SK-N-SH treated with all-trans-retinoic acid at 6 μM for 48 hours (cell line): ENCODE measurements at regions not wholly inside any gene's neighbourhood (a gene's known extent, or its start where the extent isn't known, plus 50 kb on each side); places are given as distances from the start of the nearest gene placed in this dataset.

Source experiments
- ARNTL ChIP-seq: fragments of 450-650 bp; formaldehyde crosslinking; IDR thresholded peaks from 2 replicates; pipeline ENCODE4 v1.5.0; 2020; ENCODE audit warnings: low read depth, mild to moderate bottlenecking, moderate library complexity, borderline replicate concordance
- CREB5 ChIP-seq: fragments of 250-450 bp; sonication (Bioruptor Pico); IDR thresholded peaks from 2 replicates; pipeline ENCODE4 v1.5.1; 2020; ENCODE audit warnings: low read depth, mild to moderate bottlenecking, moderate library complexity
- GLIS3 ChIP-seq: fragments of 250-450 bp; sonication (Bioruptor Pico); IDR thresholded peaks from 2 replicates; pipeline ENCODE4 v1.5.0; 2020; ENCODE audit warnings: mild to moderate bottlenecking, moderate library complexity
- PATZ1 ChIP-seq: fragments of 250-450 bp; sonication (Bioruptor Pico); IDR thresholded peaks from 2 replicates; pipeline ENCODE4 v1.8.0; 2020; ENCODE audit warnings: mild to moderate bottlenecking, moderate library complexity, borderline replicate concordance
- ZFP3 ChIP-seq: fragments of 250-450 bp; sonication (Bioruptor Pico); IDR thresholded peaks from 2 replicates; pipeline ENCODE4 v1.5.0; 2020; ENCODE audit warnings: mild to moderate bottlenecking, moderate library complexity

GRCh38 chr4:158020734-158021346, 152.0 kb downstream of the GASK1B start:
- no peak for TF ChIP-seq PATZ1
- TF ChIP-seq ZFP3 = no peak
- TF ChIP-seq GLIS3 (CRISPR knock-in tag) = 0 out of 2 replicates have a peak, but pooled peaks have one; percentile 16
- TF ChIP-seq CREB5 (CRISPR knock-in tag) = peak; percentile 94
- TF ChIP-seq ARNTL (CRISPR knock-in tag) = no peak
